H9 (cell line): ENCODE measurements at regions not wholly inside any gene's neighbourhood (a gene's known extent, or its start where the extent isn't known, plus 50 kb on each side); places are given as distances from the start of the nearest gene placed in this dataset.
A peak's percentile ranks its signal among the peaks of the same experiment; 100 is the strongest.

ENCODE experiments used
- DNase-seq: peaks from one replicate; pipeline ENCODE4 v3.0.0-alpha.2; 2017
- H2AFZ ChIP-seq: one replicate; pipeline ENCODE4 v1.6.1; 2013; ENCODE audit warnings: mild to moderate bottlenecking, low read length, control low read depth, moderate library complexity
- H2AK5ac ChIP-seq: 2 replicates; pipeline ENCODE4 v1.6.1; 2013; ENCODE audit warnings: low read length, control low read depth, mixed read lengths; ENCODE audit not compliant: insufficient read length
- H2BK120ac ChIP-seq: one replicate; pipeline ENCODE4 v1.6.1; 2013; ENCODE audit warnings: low read depth, mild to moderate bottlenecking, low read length, control low read depth, inconsistent platforms; ENCODE audit not compliant: poor library complexity, severe bottlenecking
- H2BK12ac ChIP-seq: 2 replicates; pipeline ENCODE4 v1.6.1; 2013; ENCODE audit warnings: low read length, control low read depth, mixed read lengths, low read depth; ENCODE audit not compliant: insufficient read length
- H2BK15ac ChIP-seq: 2 replicates; pipeline ENCODE4 v1.6.1; 2013; ENCODE audit warnings: low read depth, low read length, control low read depth
- H2BK20ac ChIP-seq: one replicate; pipeline ENCODE4 v1.6.1; 2013; ENCODE audit warnings: low read depth, mild to moderate bottlenecking, low read length, control low read depth, inconsistent platforms; ENCODE audit not compliant: poor library complexity, severe bottlenecking
- H2BK5ac ChIP-seq: 2 replicates; pipeline ENCODE4 v1.6.1; 2013; ENCODE audit warnings: low read length, control low read depth, mixed read lengths; ENCODE audit not compliant: insufficient read length
- H3K14ac ChIP-seq: 2 replicates; pipeline ENCODE4 v1.6.1; 2013; ENCODE audit warnings: low read length, control low read depth; ENCODE audit not compliant: insufficient read depth
- H3K18ac ChIP-seq: 2 replicates; pipeline ENCODE4 v1.6.1; 2013; ENCODE audit warnings: low read depth, mild to moderate bottlenecking, mixed read lengths, low read length, control low read depth; ENCODE audit not compliant: insufficient read length
- H3K23ac ChIP-seq: 2 replicates; pipeline ENCODE4 v1.6.1; 2013; ENCODE audit warnings: low read length, control low read depth, mixed read lengths, low read depth; ENCODE audit not compliant: insufficient read length
- H3K23me2 ChIP-seq: 2 replicates; pipeline ENCODE4 v1.6.1; 2013; ENCODE audit warnings: low read depth, mild to moderate bottlenecking, mixed read lengths, low read length, control low read depth; ENCODE audit not compliant: insufficient read length, poor library complexity, severe bottlenecking
- H3K27ac ChIP-seq: 2 replicates; pipeline ENCODE4 v1.5.1; 2013; ENCODE audit warnings: low read length, control low read depth, mixed read lengths, low read depth; ENCODE audit not compliant: insufficient read length
- H3K27me3 ChIP-seq: 2 replicates; pipeline ENCODE4 v1.6.1; 2013; ENCODE audit warnings: low read length, control low read depth, inconsistent platforms; ENCODE audit not compliant: insufficient read depth
- H3K4ac ChIP-seq: 2 replicates; pipeline ENCODE4 v1.6.1; 2013; ENCODE audit warnings: low read depth, mild to moderate bottlenecking, control low read depth, inconsistent platforms, low read length, moderate library complexity
- H3K4me1 ChIP-seq: 2 replicates; pipeline ENCODE4 v1.6.1; 2013; ENCODE audit warnings: low read length, control low read depth, inconsistent platforms; ENCODE audit not compliant: insufficient read depth
- H3K4me2 ChIP-seq: 2 replicates; pipeline ENCODE4 v1.6.1; 2013; ENCODE audit warnings: low read length, control low read depth, mixed read lengths; ENCODE audit not compliant: insufficient read length, insufficient read depth
- H3K56ac ChIP-seq: 2 replicates; pipeline ENCODE4 v1.6.1; 2013; ENCODE audit warnings: low read depth, mild to moderate bottlenecking, mixed read lengths, low read length, control low read depth; ENCODE audit not compliant: insufficient read length
- H3K79me1 ChIP-seq: 2 replicates; pipeline ENCODE4 v1.6.1; 2013; ENCODE audit warnings: low read depth, mild to moderate bottlenecking, moderate library complexity, low read length, control low read depth, inconsistent platforms; ENCODE audit not compliant: insufficient read depth, poor library complexity, severe bottlenecking
- H3K79me2 ChIP-seq: 2 replicates; pipeline ENCODE4 v1.6.1; 2013; ENCODE audit warnings: low read length, control low read depth, inconsistent platforms; ENCODE audit not compliant: insufficient read depth
- H3K9ac ChIP-seq: 2 replicates; pipeline ENCODE4 v1.6.1; 2013; ENCODE audit warnings: low read length, control low read depth, mixed read lengths; ENCODE audit not compliant: insufficient read length; ENCODE audit errors: extremely low read depth
- H3K9me3 ChIP-seq: one replicate; pipeline ENCODE4 v1.6.1; 2013; ENCODE audit warnings: low read depth, low read length, inconsistent platforms; ENCODE audit not compliant: control insufficient read depth
- H3T11ph ChIP-seq: one replicate; pipeline ENCODE4 v1.6.1; 2013; ENCODE audit warnings: mild to moderate bottlenecking, low read length, control low read depth, inconsistent platforms
- H4K20me1 ChIP-seq: one replicate; pipeline ENCODE4 v1.6.1; 2013; ENCODE audit not compliant: control insufficient read depth, insufficient read length, insufficient read depth
- H4K5ac ChIP-seq: 2 replicates; pipeline ENCODE4 v1.6.1; 2013; ENCODE audit warnings: low read depth, mild to moderate bottlenecking, mixed read lengths, low read length, control low read depth; ENCODE audit not compliant: insufficient read length
- H4K8ac ChIP-seq: replicated peaks from 2 replicates; pipeline ENCODE4 v1.6.1; 2013; ENCODE audit warnings: low read length, control low read depth, mixed read lengths, low read depth; ENCODE audit not compliant: insufficient read length
- H4K91ac ChIP-seq: 2 replicates; pipeline ENCODE4 v1.6.1; 2013; ENCODE audit warnings: low read depth, mild to moderate bottlenecking, moderate library complexity, mixed read lengths, low read length, control low read depth; ENCODE audit not compliant: insufficient read length
- H3K27ac Mint-ChIP-seq, 3 experiments: 2 replicates in 2 of 3; 3 replicates in 1 of 3; pipeline ENCODE4 v1.8.0; 2020 to 2021; ENCODE audit warnings: mixed read lengths in 3 of 3, mild to moderate bottlenecking in 1 of 3, moderate library complexity in 1 of 3
- H3K27me3 Mint-ChIP-seq: 2 replicates; pipeline ENCODE4 v1.8.0; 2021; ENCODE audit warnings: low read depth, mild to moderate bottlenecking, moderate library complexity, mixed read lengths
- H3K36me3 Mint-ChIP-seq, 3 experiments: 2 replicates in 2 of 3; 3 replicates in 1 of 3; pipeline ENCODE4 v1.8.0; 2020 to 2021; ENCODE audit warnings: low read depth in 3 of 3, mixed read lengths in 3 of 3; ENCODE audit not compliant: insufficient read depth in 1 of 3
- H3K4me1 Mint-ChIP-seq, 2 experiments: 2 replicates each; pipeline ENCODE4 v1.8.0; 2020; ENCODE audit warnings: mixed read lengths in 2 of 2
- H3K4me3 Mint-ChIP-seq, 2 experiments: 2 replicates in 1 of 2; 3 replicates in 1 of 2; pipeline ENCODE4 v1.8.0; 2020 to 2021; ENCODE audit warnings: mild to moderate bottlenecking in 2 of 2, mixed read lengths in 2 of 2, moderate library complexity in 1 of 2
- H3K9me3 Mint-ChIP-seq, 2 experiments: 2 replicates in 1 of 2; 3 replicates in 1 of 2; pipeline ENCODE4 v1.8.0; 2020; ENCODE audit warnings: mild to moderate bottlenecking in 2 of 2, mixed read lengths in 2 of 2, moderate library complexity in 1 of 2
- whole genome bisulfite sequencing: extraction: QIAGEN DNeasy Blood & Tissue Kit; methylation state at CpG from one replicate; pipeline ENCODE4 v1.1.7; 2013; ENCODE audit warnings: missing lambda C conversion rate, low lambda C conversion rate, mixed read lengths; ENCODE audit not compliant: insufficient read length; ENCODE audit errors: extremely low coverage; 5-methylcytosine and 5-hydroxymethylcytosine counted together
- TF ChIP-seq, protein P1 (sequence below): fragments of 200-600 bp; sonication (generic); conservative IDR thresholded peaks from 3 replicates; pipeline ENCODE4 v1.8.0; 2021; ENCODE audit warnings: antibody characterized with exemption, mild to moderate bottlenecking

DNA sequence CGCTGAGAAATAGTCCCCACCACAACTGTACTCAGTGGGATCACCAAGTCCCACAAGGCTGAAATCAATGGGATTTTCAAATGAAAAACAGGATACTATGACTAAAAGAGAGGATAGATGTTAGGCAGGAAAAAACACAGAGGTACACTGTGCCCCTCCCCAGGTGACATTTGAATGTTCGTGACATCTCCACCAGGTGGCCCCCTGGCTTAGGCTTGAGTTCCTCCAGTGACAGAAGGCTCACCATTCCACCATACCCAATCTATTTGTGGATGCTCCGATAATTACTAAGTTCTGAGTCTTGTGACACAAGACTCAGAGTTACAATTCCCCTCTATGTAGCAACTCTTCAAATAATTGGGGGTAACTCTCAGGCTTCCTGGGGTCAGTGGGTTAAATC, 77.5 kb upstream of the KCNMA1 start:
- H3K4me1 Mint-ChIP-seq: peaks cover 50 to 51% of the 10 kb centered on the region in 2 experiments
- H4K91ac ChIP-seq: no peak overlapping the region
- WGBS: no CpG with 5 or more reads among the region's 3 CpGs
- H3K36me3 Mint-ChIP-seq: no peaks in the 10 kb centered on the region
- no peak overlapping the region for H3K23ac ChIP-seq
- TF ChIP-seq, protein P1, sequence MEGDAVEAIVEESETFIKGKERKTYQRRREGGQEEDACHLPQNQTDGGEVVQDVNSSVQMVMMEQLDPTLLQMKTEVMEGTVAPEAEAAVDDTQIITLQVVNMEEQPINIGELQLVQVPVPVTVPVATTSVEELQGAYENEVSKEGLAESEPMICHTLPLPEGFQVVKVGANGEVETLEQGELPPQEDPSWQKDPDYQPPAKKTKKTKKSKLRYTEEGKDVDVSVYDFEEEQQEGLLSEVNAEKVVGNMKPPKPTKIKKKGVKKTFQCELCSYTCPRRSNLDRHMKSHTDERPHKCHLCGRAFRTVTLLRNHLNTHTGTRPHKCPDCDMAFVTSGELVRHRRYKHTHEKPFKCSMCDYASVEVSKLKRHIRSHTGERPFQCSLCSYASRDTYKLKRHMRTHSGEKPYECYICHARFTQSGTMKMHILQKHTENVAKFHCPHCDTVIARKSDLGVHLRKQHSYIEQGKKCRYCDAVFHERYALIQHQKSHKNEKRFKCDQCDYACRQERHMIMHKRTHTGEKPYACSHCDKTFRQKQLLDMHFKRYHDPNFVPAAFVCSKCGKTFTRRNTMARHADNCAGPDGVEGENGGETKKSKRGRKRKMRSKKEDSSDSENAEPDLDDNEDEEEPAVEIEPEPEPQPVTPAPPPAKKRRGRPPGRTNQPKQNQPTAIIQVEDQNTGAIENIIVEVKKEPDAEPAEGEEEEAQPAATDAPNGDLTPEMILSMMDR: peak; percentile 48
- no peak overlapping the region for H2BK5ac ChIP-seq
- H2AFZ ChIP-seq: no peak overlapping the region
- H4K20me1 ChIP-seq: no peaks in the 10 kb centered on the region
- no peaks in the 10 kb centered on the region; a peak in 1 of 5 replicates for H3K9me3 Mint-ChIP-seq
- no peak overlapping the region for H3K56ac ChIP-seq
- no peak overlapping the region for H3K4ac ChIP-seq
- no peak overlapping the region for H3K4me3 Mint-ChIP-seq
- H3K4me2 ChIP-seq: no peak overlapping the region
- no peak overlapping the region for H2BK15ac ChIP-seq
- H3K27ac Mint-ChIP-seq: no peak overlapping the region; a peak in 1 of 7 replicates
- DNase-seq: no peak
- H3K18ac ChIP-seq: no peak overlapping the region
- no peak overlapping the region for H4K8ac ChIP-seq
- peaks cover 7% of the 10 kb centered on the region; the same call in 1 of the 2 replicates for H3K4me1 ChIP-seq
- no peaks in the 10 kb centered on the region for H3K79me2 ChIP-seq
- no peak overlapping the region for H4K5ac ChIP-seq
- no peak overlapping the region for H3K9ac ChIP-seq
- no peaks in the 10 kb centered on the region for H3K79me1 ChIP-seq
- H3K9me3 ChIP-seq: no peaks in the 10 kb centered on the region
- H3K27me3 ChIP-seq: no peaks in the 10 kb centered on the region; the same call in 1 of the 2 replicates
- H2AK5ac ChIP-seq: no peak overlapping the region
- H2BK12ac ChIP-seq: no peak overlapping the region
- peaks cover 34% of the 10 kb centered on the region for H3K27me3 Mint-ChIP-seq
- H3T11ph ChIP-seq: no peak overlapping the region
- no peak overlapping the region for H3K14ac ChIP-seq
- H3K27ac ChIP-seq: no peak overlapping the region
- no peak overlapping the region for H2BK120ac ChIP-seq
- H2BK20ac ChIP-seq: no peak overlapping the region
- H3K23me2 ChIP-seq: peaks cover 8% of the 10 kb centered on the region
